ENCODE measurements at regions not wholly inside any gene's neighbourhood (a gene's known extent, or its start where the extent isn't known, plus 50 kb on each side); places are given as distances from the start of the nearest gene placed in this dataset.
A peak's percentile ranks its signal among the peaks of the same experiment; 100 is the strongest.
"Not testable (repeated sequence)": the region's sequence is repeated elsewhere in the genome, so short reads cannot be mapped to it uniquely, and the experiment has no call there.

- Histone ChIP-seq H3K36me3 (ENCODE audit: control insufficient read depth, insufficient read depth, low read length) (no peaks in the 10 kb centered on the region), H3K27me3 (ENCODE audit: control insufficient read depth, insufficient read depth, low read length) (no peaks in the 10 kb centered on the region), H3K4me3 (ENCODE audit: low read length) (no peak overlapping the region), H3K4me1 (ENCODE audit: control insufficient read depth, insufficient read depth, low read length) (no peaks in the 10 kb centered on the region), H3K27ac (ENCODE audit: low read length) (no peak overlapping the region), H3K9me3 (ENCODE audit: control insufficient read depth, insufficient read depth, low read length) (no peaks in the 10 kb centered on the region)
- DNase-seq (ENCODE audit: low read depth, low spot score), result no peak
- WGBS (ENCODE audit: insufficient coverage, insufficient read length), result no CpG with 5 or more reads among the region's 1 CpG
Observed at GRCh38 chr4:132797856-132798255, 351.2 kb upstream of the PCDH10 start.

- Histone ChIP-seq H3K4me3 (ENCODE audit: low read length) (no peak overlapping the region), H3K36me3 (ENCODE audit: control insufficient read depth, insufficient read depth, low read length) (no peaks in the 10 kb centered on the region), H3K4me1 (ENCODE audit: control insufficient read depth, insufficient read depth, low read length) (no peaks in the 10 kb centered on the region), H3K9me3 (ENCODE audit: control insufficient read depth, insufficient read depth, low read length) (no peaks in the 10 kb centered on the region), H3K27me3 (ENCODE audit: control insufficient read depth, insufficient read depth, low read length) (no peaks in the 10 kb centered on the region), H3K27ac (ENCODE audit: low read length) (no peak overlapping the region)
- WGBS (ENCODE audit: insufficient coverage, insufficient read length), result no CpG with 5 or more reads among the region's 16 CpGs
- peak; percentile 31 for DNase-seq (ENCODE audit: low read depth, low spot score)
Observed at GRCh38 chr4:132809298-132810032, 339.6 kb upstream of the PCDH10 start.

DNA sequence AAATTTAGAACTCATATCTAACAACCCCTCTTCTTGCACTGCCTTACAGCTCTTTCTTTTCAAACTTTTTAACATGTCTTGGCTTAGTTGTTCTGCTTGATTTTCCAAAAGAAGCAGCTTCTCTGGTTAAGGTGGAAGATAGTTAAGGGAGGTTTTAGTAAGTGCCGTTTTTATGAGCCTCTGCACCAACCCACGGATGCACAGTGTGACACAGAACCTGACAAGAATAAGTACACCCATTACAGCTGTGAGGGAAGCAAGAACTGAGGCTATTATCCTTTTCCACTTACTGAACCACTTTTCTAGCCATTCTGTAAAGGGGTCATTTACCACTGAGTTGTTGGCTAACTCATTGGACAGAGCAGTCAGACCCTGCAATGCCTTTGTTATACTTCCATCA, 336.0 kb upstream of the PCDH10 start:
- H3K4me3 ChIP-seq (ENCODE audit: low read length); H3K27ac ChIP-seq (ENCODE audit: low read length); H3K9me3 ChIP-seq (ENCODE audit: control insufficient read depth, insufficient read depth, low read length); H3K36me3 ChIP-seq (ENCODE audit: control insufficient read depth, insufficient read depth, low read length); H3K27me3 ChIP-seq (ENCODE audit: control insufficient read depth, insufficient read depth, low read length); DNase-seq (ENCODE audit: low read depth, low spot score); H3K4me1 ChIP-seq (ENCODE audit: control insufficient read depth, insufficient read depth, low read length): not testable (repeated sequence)
- WGBS (ENCODE audit: insufficient coverage, insufficient read length), result no CpG with 5 or more reads among the region's 2 CpGs

GRCh38 chr4:132818091-132818490, 331.0 kb upstream of the PCDH10 start:
- H3K4me1 ChIP-seq (ENCODE audit: control insufficient read depth, insufficient read depth, low read length), result no peaks in the 10 kb centered on the region
- no peaks in the 10 kb centered on the region for H3K27me3 ChIP-seq (ENCODE audit: control insufficient read depth, insufficient read depth, low read length)
- no peak overlapping the region for H3K4me3 ChIP-seq (ENCODE audit: low read length)
- no CpG with 5 or more reads among the region's 15 CpGs for WGBS (ENCODE audit: insufficient coverage, insufficient read length)
- H3K9me3 ChIP-seq (ENCODE audit: control insufficient read depth, insufficient read depth, low read length), result no peaks in the 10 kb centered on the region
- no peaks in the 10 kb centered on the region for H3K36me3 ChIP-seq (ENCODE audit: control insufficient read depth, insufficient read depth, low read length)
- no peak overlapping the region for H3K27ac ChIP-seq (ENCODE audit: low read length)
- DNase-seq (ENCODE audit: low read depth, low spot score), result peak; percentile 27

GRCh38 chr4:132823419-132823818, 325.7 kb upstream of the PCDH10 start:
- no peak for DNase-seq (ENCODE audit: low read depth, low spot score)
- H3K27me3 ChIP-seq (ENCODE audit: control insufficient read depth, insufficient read depth, low read length), result no peaks in the 10 kb centered on the region
- H3K4me3 ChIP-seq (ENCODE audit: low read length), result no peak overlapping the region
- no peaks in the 10 kb centered on the region for H3K4me1 ChIP-seq (ENCODE audit: control insufficient read depth, insufficient read depth, low read length)
- no peaks in the 10 kb centered on the region for H3K36me3 ChIP-seq (ENCODE audit: control insufficient read depth, insufficient read depth, low read length)
- no CpG with 5 or more reads among the region's 1 CpG for WGBS (ENCODE audit: insufficient coverage, insufficient read length)
- H3K9me3 ChIP-seq (ENCODE audit: control insufficient read depth, insufficient read depth, low read length), result no peaks in the 10 kb centered on the region
- no peak overlapping the region for H3K27ac ChIP-seq (ENCODE audit: low read length)

DNA sequence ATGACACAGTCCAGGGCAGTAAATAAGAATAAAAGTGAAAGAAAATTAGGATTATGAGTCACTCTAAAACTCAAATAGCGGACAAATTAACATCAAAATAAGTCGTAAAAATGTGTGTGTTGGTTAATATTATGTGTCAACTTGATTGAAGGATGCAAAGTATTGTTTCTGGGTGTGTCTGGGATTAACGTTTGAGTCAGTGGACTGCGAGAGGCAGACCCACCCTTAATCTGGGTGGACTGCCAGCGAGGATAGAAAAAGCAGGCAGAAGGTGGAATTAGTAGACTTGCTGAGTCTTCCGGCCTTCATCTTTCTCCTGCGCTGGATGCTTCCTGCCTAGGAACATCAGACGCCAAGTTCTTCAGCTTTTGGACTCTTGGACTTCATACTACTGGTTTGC, 324.3 kb upstream of the PCDH10 start:
- no peak for DNase-seq (ENCODE audit: low read depth, low spot score)
- Histone ChIP-seq H3K9me3 (ENCODE audit: control insufficient read depth, insufficient read depth, low read length) (no peaks in the 10 kb centered on the region), H3K4me3 (ENCODE audit: low read length) (no peak overlapping the region), H3K36me3 (ENCODE audit: control insufficient read depth, insufficient read depth, low read length) (no peaks in the 10 kb centered on the region), H3K27ac (ENCODE audit: low read length) (no peak overlapping the region), H3K27me3 (ENCODE audit: control insufficient read depth, insufficient read depth, low read length) (no peaks in the 10 kb centered on the region), H3K4me1 (ENCODE audit: control insufficient read depth, insufficient read depth, low read length) (no peaks in the 10 kb centered on the region)
- WGBS (ENCODE audit: insufficient coverage, insufficient read length), result 100% methylated on average over 2 of the region's 8 CpGs

DNA sequence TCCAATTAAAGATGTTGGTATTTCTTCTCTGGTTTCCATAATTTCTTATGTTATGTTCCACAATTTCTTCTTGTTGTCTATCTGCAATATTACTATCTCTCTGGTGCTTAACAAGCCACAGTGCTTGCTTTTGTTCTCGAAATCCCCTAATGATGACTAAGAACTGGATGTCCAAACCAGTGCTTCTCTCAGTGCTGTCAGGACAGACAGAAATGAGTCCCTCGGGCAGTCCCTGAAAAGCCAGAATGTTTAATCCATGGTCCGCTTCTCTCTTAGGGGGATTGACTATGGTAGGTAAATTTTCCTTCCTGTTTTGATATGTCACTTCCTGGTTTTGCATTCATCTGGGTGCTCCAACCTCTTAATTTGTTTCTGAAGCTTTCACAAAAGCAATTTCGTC, 321.6 kb upstream of the PCDH10 start:
- H3K36me3 ChIP-seq (ENCODE audit: control insufficient read depth, insufficient read depth, low read length), result no peaks in the 10 kb centered on the region
- WGBS (ENCODE audit: insufficient coverage, insufficient read length), result no CpG with 5 or more reads among the region's 4 CpGs
- no peaks in the 10 kb centered on the region for H3K27me3 ChIP-seq (ENCODE audit: control insufficient read depth, insufficient read depth, low read length)

DNA sequence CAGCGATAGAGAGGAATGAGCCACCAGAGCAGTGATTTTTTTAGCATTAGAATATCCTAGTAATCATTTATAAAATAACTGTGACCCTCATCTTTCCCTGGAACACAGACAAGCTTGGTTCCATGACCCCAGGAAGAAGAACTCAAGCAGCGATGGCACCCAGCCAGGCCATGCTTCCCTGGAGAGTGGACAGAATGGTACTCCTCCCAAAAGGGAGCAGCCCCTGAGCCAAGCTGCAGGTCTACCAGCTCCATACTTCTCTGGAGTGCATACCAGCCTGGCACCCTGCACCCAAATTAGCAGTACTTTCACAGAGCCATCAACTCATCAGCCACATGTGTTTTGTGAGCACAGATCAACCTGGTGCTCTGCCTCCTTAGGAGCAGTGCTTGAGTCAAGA, 310.9 kb upstream of the PCDH10 start:
- H3K27ac ChIP-seq (ENCODE audit: low read length), result no peak overlapping the region
- H3K4me1 ChIP-seq (ENCODE audit: control insufficient read depth, insufficient read depth, low read length), result no peaks in the 10 kb centered on the region
- no CpG with 5 or more reads among the region's 2 CpGs for WGBS (ENCODE audit: insufficient coverage, insufficient read length)
- no peaks in the 10 kb centered on the region for H3K36me3 ChIP-seq (ENCODE audit: control insufficient read depth, insufficient read depth, low read length)
- H3K9me3 ChIP-seq (ENCODE audit: control insufficient read depth, insufficient read depth, low read length), result no peaks in the 10 kb centered on the region
- DNase-seq (ENCODE audit: low read depth, low spot score), result no peak
- no peak overlapping the region for H3K4me3 ChIP-seq (ENCODE audit: low read length)
- no peaks in the 10 kb centered on the region for H3K27me3 ChIP-seq (ENCODE audit: control insufficient read depth, insufficient read depth, low read length)

More for the DNA sequence above, 321.6 kb upstream of the PCDH10 start:
- Histone ChIP-seq H3K4me3 (ENCODE audit: low read length) (no peak overlapping the region), H3K4me1 (ENCODE audit: control insufficient read depth, insufficient read depth, low read length) (no peaks in the 10 kb centered on the region), H3K9me3 (ENCODE audit: control insufficient read depth, insufficient read depth, low read length) (no peaks in the 10 kb centered on the region), H3K27ac (ENCODE audit: low read length) (no peak overlapping the region)
- no peak for DNase-seq (ENCODE audit: low read depth, low spot score)

DNA sequence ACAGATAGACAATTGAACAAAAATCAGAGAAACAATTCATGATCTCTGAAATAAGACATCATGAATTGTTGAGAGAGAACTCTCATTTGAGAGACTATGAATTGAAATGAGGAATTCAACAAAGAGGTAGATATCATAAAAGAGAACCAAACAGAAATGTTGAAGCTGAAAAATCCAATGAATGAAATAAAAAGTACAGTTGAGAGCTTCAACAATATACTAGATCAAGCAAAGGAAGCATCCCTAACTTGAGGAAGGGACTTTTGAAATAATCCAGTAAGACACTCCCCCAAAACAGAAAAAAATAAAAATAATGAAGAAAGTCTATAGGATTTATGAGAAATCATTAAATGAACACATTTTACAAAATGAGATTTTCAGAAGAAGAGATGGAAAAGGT, 310.0 kb upstream of the PCDH10 start:
- Histone ChIP-seq H3K27me3 (ENCODE audit: control insufficient read depth, insufficient read depth, low read length) (no peaks in the 10 kb centered on the region), H3K4me1 (ENCODE audit: control insufficient read depth, insufficient read depth, low read length) (no peaks in the 10 kb centered on the region), H3K4me3 (ENCODE audit: low read length) (no peak overlapping the region), H3K36me3 (ENCODE audit: control insufficient read depth, insufficient read depth, low read length) (no peaks in the 10 kb centered on the region), H3K27ac (ENCODE audit: low read length) (no peak overlapping the region), H3K9me3 (ENCODE audit: control insufficient read depth, insufficient read depth, low read length) (no peaks in the 10 kb centered on the region)
- DNase-seq (ENCODE audit: low read depth, low spot score), result no peak

DNA sequence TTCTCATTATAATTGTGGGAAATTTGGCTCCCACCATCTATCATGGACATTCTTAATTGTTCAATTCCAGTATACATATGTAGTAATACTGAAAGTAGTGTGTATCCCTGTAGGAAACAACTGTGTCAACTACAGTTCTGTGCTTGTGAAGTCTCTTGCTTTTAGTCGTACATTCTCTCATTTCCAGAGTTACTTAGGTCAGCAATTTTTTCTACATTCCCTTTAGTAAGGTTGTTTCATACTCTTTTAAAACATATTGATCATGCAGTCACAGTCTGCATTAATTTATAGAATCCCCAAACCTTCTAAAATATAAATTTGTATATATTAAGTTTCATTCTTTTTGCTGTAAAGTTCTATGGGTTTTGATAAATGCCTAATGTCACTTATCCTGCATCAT, 289.2 kb upstream of the PCDH10 start:
- Histone ChIP-seq H3K9me3 (ENCODE audit: control insufficient read depth, insufficient read depth, low read length) (no peaks in the 10 kb centered on the region), H3K27ac (ENCODE audit: low read length) (no peak overlapping the region), H3K4me3 (ENCODE audit: low read length) (no peak overlapping the region), H3K4me1 (ENCODE audit: control insufficient read depth, insufficient read depth, low read length) (no peaks in the 10 kb centered on the region), H3K36me3 (ENCODE audit: control insufficient read depth, insufficient read depth, low read length) (no peaks in the 10 kb centered on the region), H3K27me3 (ENCODE audit: control insufficient read depth, insufficient read depth, low read length) (no peaks in the 10 kb centered on the region)
- no peak for DNase-seq (ENCODE audit: low read depth, low spot score)
- no CpG with 5 or more reads among the region's 1 CpG for whole genome bisulfite sequencing (ENCODE audit: insufficient coverage, insufficient read length)

- H3K27ac ChIP-seq (ENCODE audit: low read length), result no peak overlapping the region
- DNase-seq (ENCODE audit: low read depth, low spot score), result no peak
- H3K9me3 ChIP-seq (ENCODE audit: control insufficient read depth, insufficient read depth, low read length), result no peaks in the 10 kb centered on the region
- no peaks in the 10 kb centered on the region for H3K36me3 ChIP-seq (ENCODE audit: control insufficient read depth, insufficient read depth, low read length)
- no peak overlapping the region for H3K4me3 ChIP-seq (ENCODE audit: low read length)
- no peaks in the 10 kb centered on the region for H3K27me3 ChIP-seq (ENCODE audit: control insufficient read depth, insufficient read depth, low read length)
- H3K4me1 ChIP-seq (ENCODE audit: control insufficient read depth, insufficient read depth, low read length), result no peaks in the 10 kb centered on the region
Observed at GRCh38 chr4:132860976-132861375, 288.1 kb upstream of the PCDH10 start.
